ENCODE measurements at regions not wholly inside any gene's neighbourhood (a gene's known extent, or its start where the extent isn't known, plus 50 kb on each side); places are given as distances from the start of the nearest gene placed in this dataset.
"Not testable (repeated sequence)": the region's sequence is repeated elsewhere in the genome, so short reads cannot be mapped to it uniquely, and the experiment has no call there.

- DNase-seq: no peak
These were observed 177.4 kb downstream of the SQOR start for GRCh38 chr15:45812200-45812599.

- not testable (repeated sequence) for DNase-seq
These were observed 182.7 kb downstream of the SQOR start for GRCh38 chr15:45817578-45817977.

- DNase-seq: no peak
These were observed 186.6 kb downstream of the SQOR start for GRCh38 chr15:45821390-45821789.

- not testable (repeated sequence) for DNase-seq
These were observed 188.1 kb downstream of the SQOR start for GRCh38 chr15:45822968-45823367.

GRCh38 chr15:45827275-45827674, 192.4 kb downstream of the SQOR start:
- no peak for DNase-seq

- DNase-seq: no peak
These were observed 192.9 kb downstream of the SQOR start for GRCh38 chr15:45827766-45828165.

GRCh38 chr15:45829336-45830153, 194.7 kb downstream of the SQOR start:
- peak; percentile 78 to 88 for DNase-seq

- DNase-seq: no peak
These were observed 197.0 kb downstream of the SQOR start for GRCh38 chr15:45831787-45832186.

- DNase-seq: no peak
These were observed 199.8 kb downstream of the SQOR start for GRCh38 chr15:45834622-45835021.

- DNase-seq: no peak
These were observed 207.3 kb downstream of the SQOR start for GRCh38 chr15:45842151-45842550.

- no peak for DNase-seq
These were observed 212.8 kb downstream of the SQOR start for GRCh38 chr15:45847645-45848044.

GRCh38 chr15:45849136-45849535, 214.3 kb downstream of the SQOR start:
- DNase-seq: no peak

GRCh38 chr15:45854455-45855202, 219.8 kb downstream of the SQOR start:
- no peak for DNase-seq

- no peak for DNase-seq
These were observed 220.5 kb downstream of the SQOR start for GRCh38 chr15:45855210-45855906.

GRCh38 chr15:45855907-45856579, 221.2 kb downstream of the SQOR start:
- no peak for DNase-seq

- no peak for DNase-seq
These were observed 222.5 kb downstream of the SQOR start for GRCh38 chr15:45857291-45857690.

- no peak for DNase-seq
These were observed 223.7 kb downstream of the SQOR start for GRCh38 chr15:45858491-45858890.

GRCh38 chr15:45862034-45862433, 227.2 kb downstream of the SQOR start:
- no peak for DNase-seq

GRCh38 chr15:45863881-45864580, 229.2 kb downstream of the SQOR start:
- no peak for DNase-seq

GRCh38 chr15:45866616-45867015, 231.8 kb downstream of the SQOR start:
- DNase-seq: no peak

GRCh38 chr15:45867281-45867680, 232.5 kb downstream of the SQOR start:
- DNase-seq: no peak

GRCh38 chr15:45868109-45868691, 233.4 kb downstream of the SQOR start:
- DNase-seq: no peak
